ENCODE measurements at regions not wholly inside any gene's neighbourhood (a gene's known extent, or its start where the extent isn't known, plus 50 kb on each side); places are given as distances from the start of the nearest gene placed in this dataset.
"Not testable (repeated sequence)": the region's sequence is repeated elsewhere in the genome, so short reads cannot be mapped to it uniquely, and the experiment has no call there.

DNA sequence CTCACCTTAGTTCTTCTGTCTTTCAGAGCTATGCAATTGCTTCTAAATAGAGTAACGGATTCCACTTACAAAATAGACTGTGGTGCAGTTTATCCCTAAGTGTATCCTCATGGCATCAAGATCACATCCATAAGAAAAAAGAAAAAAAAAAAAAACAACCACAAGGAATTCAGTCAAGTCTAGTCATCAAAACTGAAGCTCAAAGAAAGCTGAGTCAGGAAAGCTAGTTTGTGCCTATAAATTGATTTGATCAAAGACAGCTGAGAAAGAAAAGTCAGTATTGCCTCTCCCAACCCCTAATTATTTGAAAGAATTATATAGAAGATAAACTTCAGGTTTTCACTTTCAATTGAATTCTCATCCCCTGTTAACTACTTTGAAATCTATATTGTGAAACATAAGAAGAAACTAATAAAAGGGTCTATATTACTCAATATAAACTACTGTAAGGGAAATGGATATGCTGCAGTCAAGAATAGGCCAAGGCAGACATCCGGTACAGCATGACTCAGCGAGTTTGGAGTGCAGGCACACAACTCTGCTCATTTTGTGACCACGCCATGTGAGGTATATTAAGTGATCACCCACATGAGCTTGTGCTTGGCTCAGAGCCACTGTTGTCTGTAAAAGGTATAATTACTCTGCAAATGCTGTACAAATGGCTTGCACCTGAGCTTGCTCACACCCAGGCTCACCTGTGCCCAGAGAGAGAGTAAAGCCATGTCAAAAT lies 568.1 kb upstream of the CRIM1 start:
- DNase-seq = no peak

DNA sequence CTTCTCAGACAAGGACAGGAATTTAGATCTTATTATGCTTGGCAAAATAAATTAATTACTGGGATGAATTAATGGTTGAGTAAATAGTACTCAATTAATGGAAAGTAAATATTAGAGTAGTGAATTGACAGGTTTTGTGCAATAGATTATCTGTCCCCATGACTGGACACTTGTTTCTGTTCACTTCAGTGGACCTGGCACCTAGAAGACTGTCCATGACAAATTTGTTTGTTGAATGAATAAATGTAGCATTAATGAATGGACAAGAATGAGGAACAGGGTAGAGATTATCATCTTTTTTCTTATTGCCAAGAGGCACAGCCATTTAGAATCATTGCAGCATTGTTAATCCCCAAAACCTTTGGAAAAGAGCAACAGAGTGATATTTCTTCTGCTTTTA lies 570.0 kb upstream of the CRIM1 start:
- DNase-seq = no peak

DNA sequence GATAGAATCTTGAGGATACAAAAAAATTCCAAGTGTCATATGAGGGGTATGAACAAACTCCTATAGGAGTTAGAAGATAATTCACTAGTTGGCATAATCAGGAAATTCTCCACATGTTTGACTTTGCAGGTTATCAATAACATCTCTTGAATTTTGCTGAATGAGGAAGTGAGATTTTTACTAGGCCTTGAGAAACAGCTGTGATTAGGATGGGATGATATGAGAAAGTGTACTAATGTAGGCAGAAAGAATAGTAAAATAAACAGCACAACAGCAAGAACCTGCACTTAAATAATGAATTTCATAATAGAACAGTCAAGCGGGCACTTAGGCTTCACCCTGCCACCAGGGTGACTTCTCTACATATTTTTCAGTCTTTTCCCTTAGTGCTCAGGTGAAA lies 570.8 kb upstream of the CRIM1 start:
- no peak for DNase-seq

DNA sequence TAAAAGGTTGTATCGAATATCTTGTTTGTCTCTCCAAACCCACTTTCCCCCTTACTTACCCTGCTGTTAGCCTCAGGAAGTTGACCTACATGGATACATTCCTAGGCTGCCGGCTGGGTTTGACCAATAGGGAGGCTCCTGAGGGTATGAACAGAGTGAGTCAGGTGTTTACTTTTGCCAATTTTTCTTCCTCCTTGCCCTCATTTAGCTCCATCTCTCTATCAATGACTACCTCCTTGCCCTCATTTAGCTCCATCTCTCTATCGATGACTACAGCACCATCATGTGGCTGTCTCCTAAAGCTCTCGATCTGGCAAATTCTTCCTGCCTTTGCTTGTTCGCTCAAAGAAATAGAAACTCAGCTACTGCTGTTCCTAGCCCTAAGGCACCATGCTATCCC lies 571.9 kb upstream of the CRIM1 start:
- DNase-seq = no peak

DNA sequence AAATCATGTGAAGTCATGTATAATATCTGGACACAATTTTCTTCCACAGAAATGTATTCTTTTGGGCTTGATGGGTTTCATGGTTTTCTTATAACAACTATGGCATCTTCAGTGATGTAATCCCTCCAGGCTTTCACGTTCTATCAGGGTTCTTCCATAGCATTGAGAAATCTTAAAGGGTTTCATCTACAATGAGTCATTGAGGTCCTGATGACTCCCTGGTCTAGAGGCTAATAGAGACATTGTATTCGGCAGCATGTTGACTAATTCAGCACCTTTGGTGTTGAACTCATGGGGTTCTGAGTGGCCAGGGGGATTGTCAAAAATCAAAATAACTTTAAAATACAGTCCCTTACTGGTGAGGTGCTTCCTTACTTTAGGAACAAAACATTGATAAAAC lies 614.0 kb upstream of the CRIM1 start:
- no peak for DNase-seq

DNA sequence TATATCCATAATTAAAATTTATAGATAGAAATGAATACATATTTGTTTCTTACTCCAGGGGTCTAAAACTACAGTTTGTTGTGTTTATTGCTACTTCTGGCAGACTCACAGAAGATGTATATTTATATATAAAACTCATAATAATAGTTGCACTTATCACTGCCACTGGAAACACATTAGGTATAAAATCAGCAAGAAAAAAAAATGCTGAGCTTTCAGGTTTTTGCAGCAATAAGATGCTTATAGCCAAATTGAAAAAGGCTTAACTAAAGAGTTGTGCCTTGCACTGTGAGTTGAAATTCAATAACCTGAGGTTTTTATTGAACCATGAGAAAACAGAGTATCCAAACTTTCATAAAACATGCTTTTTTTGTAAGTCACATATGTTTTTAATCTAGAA lies 623.9 kb upstream of the CRIM1 start:
- DNase-seq = no peak

DNA sequence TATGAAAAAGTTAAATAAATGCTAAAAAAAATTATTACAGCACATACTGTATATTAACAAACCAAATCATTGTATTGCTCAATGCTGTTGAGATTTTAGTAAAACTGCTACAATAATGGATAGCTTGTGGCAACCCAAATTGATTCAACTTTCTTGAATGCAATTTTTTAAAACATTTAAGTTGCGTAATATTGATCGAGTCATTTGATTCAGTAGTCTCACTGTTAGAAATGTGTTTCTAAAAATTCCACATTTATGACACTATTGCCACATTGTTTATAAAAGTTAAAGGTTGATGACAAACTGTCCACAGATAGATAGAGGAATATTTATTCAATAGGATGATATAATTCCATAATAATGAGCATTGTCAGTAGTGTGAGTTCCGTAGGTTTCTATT lies 640.7 kb upstream of the CRIM1 start:
- no peak for DNase-seq

DNA sequence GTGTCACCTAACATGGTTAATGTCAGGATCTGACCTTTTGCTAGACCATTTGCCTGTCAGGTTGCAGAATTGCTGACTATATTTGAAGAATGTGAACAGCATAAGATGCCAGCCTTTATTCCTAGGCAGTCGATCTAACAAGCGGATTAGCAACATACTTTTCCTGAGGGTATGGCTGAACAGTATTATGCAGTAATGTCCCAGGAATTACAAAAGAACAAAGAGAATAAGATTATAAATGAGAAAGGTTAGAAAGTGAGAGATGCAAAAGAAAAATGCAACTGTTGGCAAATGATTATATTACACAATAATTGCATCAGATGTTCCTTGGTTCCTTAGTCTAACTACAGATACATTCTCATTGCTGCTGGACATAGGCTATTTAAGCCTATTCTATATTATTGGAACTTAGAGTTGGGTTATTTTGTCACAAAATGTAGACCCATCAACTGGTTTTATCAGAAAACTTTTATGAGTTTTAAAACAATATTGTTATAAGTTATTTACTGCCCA lies 647.1 kb upstream of the CRIM1 start:
- no peak for DNase-seq

DNA sequence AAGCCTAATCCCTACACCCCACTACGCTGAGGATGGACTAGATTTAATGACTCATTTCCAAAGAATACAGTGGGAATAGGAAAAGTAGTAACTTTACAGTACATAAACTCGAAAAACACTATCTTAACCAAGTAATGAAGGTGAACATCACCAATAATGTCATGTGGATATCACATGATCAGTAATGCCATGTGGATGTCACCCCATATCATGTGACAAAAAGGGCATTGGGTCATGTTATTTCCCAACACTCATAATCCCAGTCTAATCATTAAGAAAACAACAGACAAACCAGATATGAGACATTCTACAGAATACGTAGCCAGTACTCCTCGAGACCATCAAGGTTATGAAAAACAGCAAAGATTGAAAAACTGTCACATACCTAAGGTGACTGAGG lies 667.3 kb upstream of the CRIM1 start:
- DNase-seq = no peak

DNA sequence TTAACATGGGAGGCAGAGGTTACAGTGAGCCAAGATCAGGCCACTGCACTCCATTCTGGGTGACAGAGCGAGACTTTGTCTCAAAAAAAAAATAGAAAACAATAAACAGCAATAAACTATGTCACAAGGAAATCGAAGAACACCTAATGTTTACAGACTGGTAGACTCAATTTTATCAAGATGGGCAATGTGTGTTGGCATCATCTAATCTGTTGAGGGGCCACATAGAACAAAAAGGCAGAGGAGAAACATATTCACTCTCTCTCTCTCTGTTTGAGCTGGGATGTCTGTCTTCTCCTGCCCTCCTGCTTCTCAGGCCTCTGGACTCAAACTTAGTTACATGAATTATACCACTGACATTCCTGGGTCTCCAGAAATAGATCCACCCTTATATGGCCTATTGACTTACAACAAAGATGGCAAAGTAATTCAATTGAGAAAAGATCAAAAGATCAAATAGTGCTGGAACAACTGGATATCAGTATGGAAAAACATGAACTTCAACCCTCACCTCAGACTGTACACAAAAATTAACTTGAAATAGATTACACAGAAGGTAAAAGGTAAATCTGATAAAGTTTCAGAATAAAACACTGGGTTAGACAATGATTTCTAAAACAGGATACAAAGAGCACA lies 703.8 kb upstream of the CRIM1 start:
- DNase-seq = no peak

DNA sequence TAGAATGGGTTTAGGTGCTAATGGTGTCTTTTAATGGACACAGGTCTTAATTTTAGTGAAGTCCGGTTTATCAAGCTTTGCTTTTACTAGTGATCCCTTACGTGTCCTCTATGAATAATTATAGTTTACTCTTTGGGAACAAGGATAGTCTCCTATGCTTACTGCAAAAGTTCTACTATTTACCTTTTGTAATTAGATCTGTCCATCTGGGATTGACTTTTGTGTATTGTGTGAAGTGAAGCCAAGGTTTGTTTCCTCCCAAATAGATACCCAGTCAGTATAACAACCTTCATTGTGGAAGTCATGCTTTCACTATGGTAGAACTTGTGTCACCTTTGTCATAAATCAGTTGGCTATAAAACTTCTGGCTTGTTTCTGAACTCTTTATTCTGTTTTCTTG lies 740.9 kb upstream of the CRIM1 start:
- no peak for DNase-seq

DNA sequence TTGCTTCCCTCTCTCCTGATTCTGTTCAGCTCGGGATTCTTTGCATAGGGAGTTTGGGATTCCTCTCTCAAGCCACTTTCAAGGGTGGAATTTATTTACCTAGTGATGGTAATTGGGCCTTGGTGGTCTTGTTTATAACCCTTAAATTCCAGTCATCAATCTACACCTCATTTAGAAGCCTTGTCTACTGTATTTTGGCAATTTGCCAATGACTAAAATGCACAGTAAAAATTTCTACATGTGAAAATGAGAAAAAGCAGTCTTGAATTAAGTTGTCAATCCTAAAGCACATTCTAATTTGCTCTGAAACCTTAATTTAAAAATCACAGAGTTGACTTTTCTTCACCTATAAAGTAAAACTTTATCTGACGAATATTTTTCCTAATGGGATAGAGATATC lies 749.2 kb upstream of the CRIM1 start:
- no peak for DNase-seq

DNA sequence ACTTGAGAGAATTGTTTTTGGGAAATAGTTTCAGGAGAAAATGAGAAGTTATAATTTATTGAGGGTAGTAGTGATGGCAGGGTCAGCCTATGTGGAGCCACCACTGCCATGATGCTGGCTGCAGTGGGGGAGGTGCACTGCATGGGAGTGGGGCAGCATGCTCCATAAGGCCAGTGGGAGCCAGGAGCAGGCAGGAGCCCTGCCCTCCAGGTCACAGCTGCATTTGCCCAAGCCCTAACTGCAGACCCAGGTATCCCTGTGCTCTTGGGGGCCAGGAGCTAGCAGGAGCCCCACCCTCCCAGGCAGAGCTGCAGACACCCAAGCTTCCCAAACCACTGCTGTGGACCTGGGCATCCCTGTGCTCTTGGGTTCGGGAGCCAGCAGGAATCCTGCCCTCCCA lies 757.3 kb upstream of the CRIM1 start:
- DNase-seq = no peak

DNA sequence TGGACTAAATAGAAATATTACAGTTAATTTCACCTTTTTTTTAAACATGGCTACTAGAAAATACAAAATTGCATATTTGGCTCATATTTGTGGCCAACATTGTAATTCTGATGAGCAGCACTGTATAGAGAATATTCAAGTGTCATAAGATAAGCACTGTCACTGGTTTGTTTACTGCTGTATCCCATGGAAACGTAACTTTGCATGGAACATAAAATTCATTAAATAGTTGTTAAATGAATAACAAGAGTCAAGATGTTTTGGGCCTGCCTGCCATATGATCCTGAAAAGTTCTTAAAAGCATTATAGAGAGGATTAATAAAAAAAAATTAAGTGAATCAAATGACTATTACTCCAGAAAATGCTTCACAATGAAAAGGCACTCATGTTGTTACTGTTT lies 763.7 kb upstream of the CRIM1 start:
- DNase-seq = no peak

DNA sequence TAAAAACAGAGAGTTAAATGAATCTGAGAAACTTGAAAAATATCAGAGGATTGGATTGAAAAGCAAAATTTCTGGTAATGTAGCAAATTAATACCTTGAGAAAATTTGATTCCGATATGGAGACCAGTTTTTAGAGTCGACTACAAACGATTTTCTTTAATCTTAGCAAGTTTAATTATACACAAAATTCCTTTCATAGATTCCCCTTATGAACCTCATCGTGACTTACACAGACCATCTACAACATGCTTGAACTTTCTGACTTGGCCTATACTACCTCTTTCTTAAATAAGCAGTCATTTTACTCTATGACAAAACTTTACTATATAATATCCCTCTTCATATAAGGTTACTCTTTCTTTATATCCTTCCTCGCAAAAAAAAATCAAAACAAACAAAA lies 769.6 kb upstream of the CRIM1 start:
- DNase-seq = no peak

DNA sequence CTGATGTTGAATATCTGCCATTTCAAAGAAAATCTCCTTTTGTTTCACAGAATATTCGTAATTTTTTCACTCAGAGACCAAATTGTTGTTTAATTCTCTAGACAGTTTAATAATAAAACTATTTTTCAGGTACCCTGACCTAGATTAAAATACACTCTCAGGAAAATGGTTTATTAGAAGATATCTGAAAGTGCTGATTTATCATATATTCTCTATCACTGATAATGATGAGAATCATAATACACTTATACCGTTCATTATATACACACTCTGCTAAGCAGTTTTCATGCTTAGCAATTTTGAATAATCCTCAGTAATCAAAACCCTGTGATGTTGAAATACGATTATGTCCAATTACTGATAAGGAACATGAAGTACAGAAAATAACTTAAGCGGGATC lies 772.9 kb upstream of the CRIM1 start:
- DNase-seq = no peak

DNA sequence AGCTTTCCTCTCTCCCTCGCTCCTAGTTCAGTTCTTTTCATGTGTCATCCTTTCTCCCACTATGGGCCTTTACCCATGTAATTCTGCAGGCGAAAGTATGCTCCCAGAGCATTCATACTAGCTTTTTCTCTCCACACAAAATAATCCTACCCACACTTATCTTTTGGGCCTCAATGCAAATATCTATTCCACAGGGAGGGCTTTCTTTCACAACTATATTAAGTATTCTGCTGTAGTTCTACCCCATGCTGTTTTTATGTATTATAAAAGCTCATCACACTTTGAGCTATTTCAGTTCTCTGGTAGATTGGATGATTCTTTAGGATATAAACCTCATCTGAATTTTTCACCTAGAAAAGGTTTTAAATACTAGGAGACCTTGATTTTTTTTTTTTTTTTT lies 774.6 kb upstream of the CRIM1 start:
- no peak for DNase-seq

DNA sequence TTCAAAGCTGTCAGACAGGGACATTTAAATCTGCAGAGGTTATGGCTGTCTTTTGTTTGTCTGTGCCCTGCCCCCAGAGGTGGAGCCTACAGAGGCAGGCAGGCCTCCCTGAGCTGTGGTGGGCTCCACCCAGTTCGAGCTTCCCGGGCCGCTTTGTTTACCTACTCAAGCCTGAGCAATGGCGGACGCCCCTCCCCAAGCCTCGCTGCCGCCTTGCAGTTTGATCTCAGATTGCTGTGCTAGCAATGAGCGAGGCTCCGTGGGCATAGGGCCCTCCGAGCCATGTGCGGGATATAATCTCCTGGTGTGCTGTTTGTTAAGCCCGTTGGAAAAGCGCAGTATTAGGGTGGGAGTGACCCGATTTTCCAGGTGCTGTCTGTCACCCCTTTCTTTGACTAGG lies 787.0 kb upstream of the CRIM1 start:
- not testable (repeated sequence) for DNase-seq

DNA sequence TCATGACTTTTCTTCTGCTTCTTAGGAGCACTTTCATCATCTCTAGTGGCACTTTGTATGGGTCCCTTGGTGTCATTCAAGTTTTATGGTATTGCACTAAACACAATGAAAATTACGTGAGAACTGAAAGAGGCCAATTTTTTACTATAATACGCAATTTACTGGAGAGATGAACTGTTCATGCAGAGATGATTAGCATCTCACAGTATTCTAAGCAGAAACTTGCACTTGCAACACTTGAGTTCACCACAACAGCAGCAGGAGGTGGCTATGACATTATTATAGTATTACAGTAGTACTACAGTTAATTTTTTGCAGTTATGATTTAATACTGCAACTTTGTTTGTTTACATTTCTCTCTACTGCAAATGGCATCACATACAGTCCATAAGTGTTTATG lies 793.1 kb upstream of the CRIM1 start:
- DNase-seq = no peak

DNA sequence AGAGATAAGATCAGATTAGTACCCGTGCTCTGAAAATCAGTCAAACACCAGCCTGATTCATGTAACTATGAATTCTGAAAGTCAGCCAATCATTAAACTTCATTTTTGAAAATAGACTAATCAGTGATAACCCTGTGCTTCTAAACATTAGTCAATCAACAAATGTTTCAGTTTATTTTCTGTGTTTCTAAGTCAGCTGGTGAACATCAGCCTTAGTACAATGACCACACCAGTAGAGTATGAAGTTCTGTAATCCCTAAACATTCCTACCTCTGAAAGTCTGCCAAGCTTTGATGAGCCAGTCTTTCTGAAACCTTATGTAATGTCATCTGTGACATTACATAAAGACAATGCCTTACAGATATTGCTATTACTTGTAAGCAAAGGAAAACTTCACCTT lies 807.4 kb upstream of the CRIM1 start:
- DNase-seq = no peak

DNA sequence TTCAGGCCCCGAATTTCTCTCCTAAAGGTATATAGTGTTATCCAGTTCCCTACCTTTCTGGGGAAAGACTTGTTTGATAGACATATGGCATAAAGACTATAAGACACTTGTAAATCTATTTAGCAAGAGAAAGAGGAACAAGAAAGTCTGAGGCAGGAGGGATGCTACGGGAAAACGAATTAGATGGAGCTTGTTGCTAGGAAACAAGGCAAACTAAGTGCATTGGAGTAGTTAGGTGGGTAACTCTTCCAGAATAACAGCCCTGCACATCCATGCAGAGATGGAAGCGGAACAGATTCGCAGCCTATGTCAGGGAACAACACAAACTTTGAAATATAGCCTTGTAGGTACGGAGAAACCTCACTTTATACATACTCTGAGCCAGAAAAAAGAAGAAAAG lies 810.3 kb upstream of the CRIM1 start:
- no peak for DNase-seq

DNA sequence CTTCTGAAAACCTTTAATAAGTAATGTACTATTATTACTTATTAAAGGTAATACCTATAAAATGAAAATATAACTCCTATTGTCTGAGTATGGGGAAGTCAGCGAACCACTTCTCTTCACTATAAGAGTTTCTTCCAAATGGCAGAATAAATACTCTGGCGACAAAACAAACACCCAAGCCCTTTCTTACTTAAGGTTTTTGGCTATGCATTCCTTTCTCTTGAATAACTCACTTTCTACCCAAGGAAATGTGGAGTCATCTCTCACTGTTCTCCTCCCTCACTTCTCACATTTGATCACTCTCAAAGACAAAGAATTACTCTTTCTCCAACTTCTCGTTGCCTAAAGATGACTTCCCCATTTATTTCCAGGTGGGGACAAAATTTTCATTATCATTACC lies 816.8 kb upstream of the CRIM1 start:
- DNase-seq = no peak

DNA sequence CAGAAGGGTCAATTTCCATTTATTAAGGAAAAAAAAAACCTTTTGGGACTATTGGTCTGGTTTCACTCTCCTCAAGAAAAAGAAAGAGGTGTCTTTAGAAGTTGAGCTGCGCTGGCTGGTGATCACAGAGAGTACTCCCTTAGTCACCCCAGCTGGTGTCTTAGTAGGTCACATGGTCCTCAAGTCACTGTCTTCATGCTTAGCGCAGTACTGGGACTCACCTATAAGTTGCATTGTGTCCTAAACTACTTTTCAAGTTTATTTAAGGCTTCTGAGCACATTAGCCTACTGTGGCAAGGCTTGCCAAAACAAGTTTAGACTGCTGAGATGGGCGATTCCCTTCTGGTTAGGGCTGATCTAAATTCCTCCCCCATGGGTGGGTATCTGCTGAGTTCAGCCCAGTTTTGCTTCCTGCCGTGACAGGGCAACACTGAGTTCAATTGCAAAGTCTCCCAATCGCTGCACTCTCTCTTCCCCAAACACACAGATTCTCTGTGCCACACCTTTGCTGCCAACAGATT lies 824.9 kb upstream of the CRIM1 start:
- DNase-seq = no peak

DNA sequence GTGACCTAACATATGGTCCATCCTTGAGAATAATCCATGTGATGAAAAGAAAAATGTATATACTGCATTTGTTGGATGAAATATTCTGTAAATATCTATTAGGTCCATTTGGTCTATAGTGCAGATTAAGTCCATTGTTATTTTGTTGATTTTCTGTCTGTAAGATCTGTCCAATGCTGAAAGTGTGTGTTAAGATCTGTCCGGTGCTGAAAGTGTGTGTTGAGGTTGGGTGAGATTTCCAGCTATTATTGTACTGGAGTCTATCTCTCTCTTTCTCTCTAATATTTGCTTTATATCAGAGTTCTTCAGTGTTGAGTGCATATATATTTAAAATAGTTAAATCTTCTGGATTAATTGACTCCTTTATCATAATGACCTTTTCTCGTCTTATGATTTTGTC lies 828.8 kb upstream of the CRIM1 start:
- no peak for DNase-seq

DNA sequence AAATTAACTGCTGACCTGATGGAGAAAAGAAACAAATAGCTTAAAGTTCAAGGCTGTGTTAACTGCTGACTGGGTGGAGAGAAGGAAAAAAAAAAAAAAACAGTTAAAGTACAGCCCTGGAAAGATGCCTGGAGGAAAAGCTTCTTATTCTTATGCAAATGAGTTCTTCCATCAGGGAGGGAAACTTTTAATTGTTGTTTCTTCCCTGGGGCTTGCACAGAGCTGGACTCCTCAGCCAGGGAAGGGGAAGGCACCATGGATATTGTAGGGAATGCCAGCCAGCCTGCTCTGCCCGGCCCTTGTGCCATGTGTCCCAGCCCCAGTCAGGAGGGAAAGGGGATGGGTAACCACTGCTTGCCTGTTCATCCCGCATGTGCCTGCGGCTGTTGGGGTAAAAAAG lies 833.1 kb upstream of the CRIM1 start:
- DNase-seq = no peak
